Bronchial epithelial cell (primary cell): ENCODE measurements at regions not wholly inside any gene's neighbourhood (a gene's known extent, or its start where the extent isn't known, plus 50 kb on each side); places are given as distances from the start of the nearest gene placed in this dataset.
"Not testable (repeated sequence)": the region's sequence is repeated elsewhere in the genome, so short reads cannot be mapped to it uniquely, and the experiment has no call there.

Experiments
- DNase-seq: peaks from one replicate; pipeline ENCODE4 v3.0.0-alpha.2; 2010; ENCODE audit warnings: low read depth
- FAIRE-seq: peaks from 2 replicates; lab custom pipeline; 2011; peaks lifted over from hg19 to GRCh38; lab: Jason Lieb, UNC
- H3K27me3 ChIP-seq: 2 replicates; pipeline ENCODE4 v1.5.1; 2011; ENCODE audit warnings: low read length; ENCODE audit not compliant: control insufficient read depth, insufficient read depth
- H3K36me3 ChIP-seq: 2 replicates; pipeline ENCODE4 v1.5.1; 2011; ENCODE audit warnings: low read length; ENCODE audit not compliant: control insufficient read depth, insufficient read depth
- H3K4me3 ChIP-seq: 2 replicates; pipeline ENCODE4 v1.5.1; 2011; ENCODE audit warnings: mild to moderate bottlenecking, low read depth, low read length, control low read depth
- TF ChIP-seq, protein P1 (sequence below): IDR thresholded peaks from 2 replicates; pipeline ENCODE4 v1.5.1; 2011; ENCODE audit warnings: mild to moderate bottlenecking, moderate library complexity, low read length, control low read depth, inconsistent platforms; ENCODE audit not compliant: insufficient read depth, severe bottlenecking

- FAIRE-seq = no peak
- Histone ChIP-seq H3K36me3 (no peaks in the 10 kb centered on the region), H3K4me3 (no peak overlapping the region), H3K27me3 (no peaks in the 10 kb centered on the region)
- DNase-seq = no peak
- TF ChIP-seq, protein P1, sequence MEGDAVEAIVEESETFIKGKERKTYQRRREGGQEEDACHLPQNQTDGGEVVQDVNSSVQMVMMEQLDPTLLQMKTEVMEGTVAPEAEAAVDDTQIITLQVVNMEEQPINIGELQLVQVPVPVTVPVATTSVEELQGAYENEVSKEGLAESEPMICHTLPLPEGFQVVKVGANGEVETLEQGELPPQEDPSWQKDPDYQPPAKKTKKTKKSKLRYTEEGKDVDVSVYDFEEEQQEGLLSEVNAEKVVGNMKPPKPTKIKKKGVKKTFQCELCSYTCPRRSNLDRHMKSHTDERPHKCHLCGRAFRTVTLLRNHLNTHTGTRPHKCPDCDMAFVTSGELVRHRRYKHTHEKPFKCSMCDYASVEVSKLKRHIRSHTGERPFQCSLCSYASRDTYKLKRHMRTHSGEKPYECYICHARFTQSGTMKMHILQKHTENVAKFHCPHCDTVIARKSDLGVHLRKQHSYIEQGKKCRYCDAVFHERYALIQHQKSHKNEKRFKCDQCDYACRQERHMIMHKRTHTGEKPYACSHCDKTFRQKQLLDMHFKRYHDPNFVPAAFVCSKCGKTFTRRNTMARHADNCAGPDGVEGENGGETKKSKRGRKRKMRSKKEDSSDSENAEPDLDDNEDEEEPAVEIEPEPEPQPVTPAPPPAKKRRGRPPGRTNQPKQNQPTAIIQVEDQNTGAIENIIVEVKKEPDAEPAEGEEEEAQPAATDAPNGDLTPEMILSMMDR = no peak
Observed at GRCh38 chr12:71385155-71385554, 54.4 kb upstream of the LGR5 start.

- not testable (repeated sequence) for H3K4me3 ChIP-seq, DNase-seq, H3K27me3 ChIP-seq, FAIRE-seq, H3K36me3 ChIP-seq
Observed at GRCh38 chr12:71376711-71377355, 62.8 kb upstream of the LGR5 start.

DNA sequence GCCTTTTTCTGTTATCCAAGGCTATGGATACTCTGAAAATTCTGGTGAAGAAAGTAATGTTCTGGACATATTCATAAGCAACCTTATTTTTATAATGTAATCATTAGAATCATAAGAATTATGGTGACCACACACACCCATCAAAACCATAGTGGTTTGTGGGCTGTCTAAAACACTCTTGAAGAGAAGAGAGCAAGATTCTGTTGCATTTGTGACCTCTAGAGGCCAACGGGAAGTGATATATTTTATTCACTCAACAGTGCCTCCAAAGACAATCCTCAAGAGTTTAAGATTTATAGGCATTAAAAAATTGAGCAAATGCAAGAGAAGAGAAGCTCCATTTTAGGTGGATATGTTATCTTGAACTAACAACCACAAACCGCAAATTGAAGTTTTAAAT is 68.5 kb upstream of the LGR5 start:
- Histone ChIP-seq H3K4me3 (no peak overlapping the region), H3K27me3 (no peaks in the 10 kb centered on the region), H3K36me3 (no peaks in the 10 kb centered on the region)
- peak; percentile 8 for DNase-seq
- TF ChIP-seq, protein P1 = no peak
- no peak for FAIRE-seq

DNA sequence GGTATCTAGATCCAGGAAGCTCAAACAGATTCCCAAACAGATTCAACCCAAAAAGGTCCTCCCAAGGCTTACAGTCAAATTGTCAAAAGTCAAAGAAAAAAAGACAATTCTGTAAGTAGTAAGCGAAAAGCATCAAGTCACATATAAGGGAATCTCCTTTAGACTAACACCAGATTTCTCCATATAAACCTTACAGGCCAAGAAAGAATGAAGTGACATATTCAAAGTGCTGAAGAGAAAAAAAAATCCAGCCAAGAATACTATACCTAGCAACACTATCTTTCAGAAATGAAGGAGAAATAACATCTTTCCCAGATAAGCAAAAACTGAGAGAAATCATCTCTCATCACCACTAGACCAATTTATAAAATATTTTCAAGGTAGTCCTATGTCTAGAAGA is 79.6 kb upstream of the LGR5 start:
- TF ChIP-seq, protein P1 = no peak
- Histone ChIP-seq H3K27me3 (no peaks in the 10 kb centered on the region), H3K36me3 (no peaks in the 10 kb centered on the region), H3K4me3 (no peak overlapping the region)
- no peak for DNase-seq
- no peak for FAIRE-seq

DNA sequence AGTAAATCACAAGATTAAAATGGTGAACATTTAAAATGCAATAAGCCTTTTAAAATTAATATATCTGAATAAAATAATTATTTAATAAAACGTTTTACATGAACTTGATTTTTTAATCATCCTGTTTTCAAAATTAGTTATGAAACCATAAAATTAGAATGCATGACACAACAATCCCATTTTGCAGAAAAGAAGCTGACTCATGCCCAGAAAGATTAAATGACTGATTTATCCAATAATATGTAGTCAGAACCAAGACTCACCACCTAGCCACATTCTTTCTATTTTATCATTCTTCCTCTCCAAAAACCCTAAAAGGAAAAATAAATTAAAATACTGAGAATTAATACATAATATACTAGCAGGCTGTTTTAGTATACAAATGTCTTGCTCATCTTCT is 83.0 kb upstream of the LGR5 start:
- H3K4me3 ChIP-seq = no peak overlapping the region
- DNase-seq = no peak
- FAIRE-seq = no peak
- no peaks in the 10 kb centered on the region for H3K36me3 ChIP-seq
- H3K27me3 ChIP-seq = no peaks in the 10 kb centered on the region
- TF ChIP-seq, protein P1 = no peak

- H3K36me3 ChIP-seq = no peaks in the 10 kb centered on the region
- H3K27me3 ChIP-seq = no peaks in the 10 kb centered on the region
- no peak overlapping the region for H3K4me3 ChIP-seq
- DNase-seq = no peak
- TF ChIP-seq, protein P1 = no peak
- no peak for FAIRE-seq
Observed at GRCh38 chr12:71354871-71355270, 84.7 kb upstream of the LGR5 start.
